ENCODE measurements at regions not wholly inside any gene's neighbourhood (a gene's known extent, or its start where the extent isn't known, plus 50 kb on each side); places are given as distances from the start of the nearest gene placed in this dataset.
A peak's percentile ranks its signal among the peaks of the same experiment; 100 is the strongest.

DNA sequence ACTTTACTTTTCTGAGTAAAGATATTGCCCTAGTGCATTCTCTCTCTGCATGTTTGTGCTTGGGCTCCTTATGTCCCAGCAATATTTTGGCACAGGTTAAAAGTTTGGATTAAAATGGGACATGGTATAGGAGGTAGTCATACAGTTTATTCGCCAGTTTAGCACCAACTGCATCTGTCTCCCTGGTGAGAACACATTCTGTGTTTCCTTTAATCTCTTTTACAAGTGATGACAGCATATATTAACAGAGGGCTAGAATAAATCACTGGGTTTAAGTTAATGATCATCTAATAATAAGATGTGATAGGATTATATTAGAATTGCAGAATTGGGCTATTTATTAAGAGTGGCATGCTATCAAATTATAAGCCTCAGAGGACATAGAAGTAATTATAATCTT, 550.1 kb downstream of the LRRC70 start:
- no peaks in the 10 kb centered on the region for H3K36me3 ChIP-seq
- no peaks in the 10 kb centered on the region for H3K27me3 ChIP-seq
- H3K9me3 ChIP-seq = no peaks in the 10 kb centered on the region
- H3K4me3 ChIP-seq (ENCODE audit: low read depth, low read length) = no peak overlapping the region
- TF ChIP-seq, protein P1, sequence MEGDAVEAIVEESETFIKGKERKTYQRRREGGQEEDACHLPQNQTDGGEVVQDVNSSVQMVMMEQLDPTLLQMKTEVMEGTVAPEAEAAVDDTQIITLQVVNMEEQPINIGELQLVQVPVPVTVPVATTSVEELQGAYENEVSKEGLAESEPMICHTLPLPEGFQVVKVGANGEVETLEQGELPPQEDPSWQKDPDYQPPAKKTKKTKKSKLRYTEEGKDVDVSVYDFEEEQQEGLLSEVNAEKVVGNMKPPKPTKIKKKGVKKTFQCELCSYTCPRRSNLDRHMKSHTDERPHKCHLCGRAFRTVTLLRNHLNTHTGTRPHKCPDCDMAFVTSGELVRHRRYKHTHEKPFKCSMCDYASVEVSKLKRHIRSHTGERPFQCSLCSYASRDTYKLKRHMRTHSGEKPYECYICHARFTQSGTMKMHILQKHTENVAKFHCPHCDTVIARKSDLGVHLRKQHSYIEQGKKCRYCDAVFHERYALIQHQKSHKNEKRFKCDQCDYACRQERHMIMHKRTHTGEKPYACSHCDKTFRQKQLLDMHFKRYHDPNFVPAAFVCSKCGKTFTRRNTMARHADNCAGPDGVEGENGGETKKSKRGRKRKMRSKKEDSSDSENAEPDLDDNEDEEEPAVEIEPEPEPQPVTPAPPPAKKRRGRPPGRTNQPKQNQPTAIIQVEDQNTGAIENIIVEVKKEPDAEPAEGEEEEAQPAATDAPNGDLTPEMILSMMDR (IDR thresholded peaks at IDR 0.05; ENCODE audit: low read depth, low read length) = no peak
- H3K4me1 ChIP-seq = no peaks in the 10 kb centered on the region
- no peak for DNase-seq

DNA sequence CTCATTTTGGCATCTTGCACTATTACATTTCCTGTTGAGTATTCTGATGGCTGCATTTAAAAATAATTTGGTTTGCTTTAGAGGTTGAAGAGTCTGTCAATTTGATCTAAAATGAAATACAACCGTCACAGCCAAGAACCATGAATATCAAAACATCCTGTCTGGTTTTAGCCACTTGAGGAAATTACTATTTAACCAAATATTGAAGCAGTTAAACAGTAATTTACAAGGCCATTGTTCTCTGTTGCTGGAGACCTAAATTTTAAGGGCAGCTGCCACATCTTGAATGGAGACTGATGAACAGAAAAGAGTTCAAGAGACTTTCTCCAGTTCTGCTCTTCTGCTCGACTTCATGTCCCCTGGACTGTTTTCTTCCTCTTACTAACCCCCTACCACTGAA, 549.4 kb downstream of the LRRC70 start:
- no peak for DNase-seq
- H3K27me3 ChIP-seq = no peaks in the 10 kb centered on the region
- H3K36me3 ChIP-seq = no peaks in the 10 kb centered on the region
- H3K4me3 ChIP-seq (ENCODE audit: low read depth, low read length) = no peak overlapping the region
- H3K4me1 ChIP-seq = no peaks in the 10 kb centered on the region
- H3K9me3 ChIP-seq = no peaks in the 10 kb centered on the region
- TF ChIP-seq, protein P1 (IDR thresholded peaks at IDR 0.05; ENCODE audit: low read depth, low read length) = no peak

GRCh38 chr5:63127054-63127453, 548.4 kb downstream of the LRRC70 start:
- no peaks in the 10 kb centered on the region for H3K36me3 ChIP-seq
- TF ChIP-seq, protein P1 (IDR thresholded peaks at IDR 0.05; ENCODE audit: low read depth, low read length) = no peak
- DNase-seq = no peak
- H3K4me3 ChIP-seq (ENCODE audit: low read depth, low read length) = no peak overlapping the region
- H3K27me3 ChIP-seq = no peaks in the 10 kb centered on the region
- no peaks in the 10 kb centered on the region for H3K9me3 ChIP-seq
- H3K4me1 ChIP-seq = no peaks in the 10 kb centered on the region

GRCh38 chr5:63125862-63126261, 547.2 kb downstream of the LRRC70 start:
- H3K9me3 ChIP-seq = no peaks in the 10 kb centered on the region
- H3K27me3 ChIP-seq = no peaks in the 10 kb centered on the region
- no peaks in the 10 kb centered on the region for H3K36me3 ChIP-seq
- no peaks in the 10 kb centered on the region for H3K4me1 ChIP-seq
- DNase-seq = no peak
- no peak overlapping the region for H3K4me3 ChIP-seq (ENCODE audit: low read depth, low read length)
- TF ChIP-seq, protein P1 (IDR thresholded peaks at IDR 0.05; ENCODE audit: low read depth, low read length) = peak; percentile 44

DNA sequence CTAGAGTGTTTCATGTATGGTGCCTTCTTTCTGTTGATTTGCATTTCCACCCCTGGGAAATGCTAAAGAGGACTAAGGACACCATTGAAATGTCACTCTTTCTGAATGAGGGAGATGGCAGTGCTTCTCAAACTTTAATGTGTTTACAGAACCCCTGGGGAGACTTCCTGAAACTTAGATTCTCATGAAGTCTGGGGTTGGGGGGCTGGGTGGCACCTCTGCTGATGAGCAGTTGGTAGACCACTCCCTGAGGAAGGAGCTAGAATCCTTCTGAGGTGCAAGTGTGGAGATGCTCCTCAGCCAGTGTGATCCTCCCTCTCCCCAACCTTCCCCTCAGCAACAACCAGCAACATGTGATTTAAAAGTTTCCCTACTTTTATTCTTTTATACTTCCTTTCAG, 546.8 kb downstream of the LRRC70 start:
- H3K27me3 ChIP-seq = no peaks in the 10 kb centered on the region
- no peaks in the 10 kb centered on the region for H3K9me3 ChIP-seq
- H3K4me1 ChIP-seq = no peaks in the 10 kb centered on the region
- no peak overlapping the region for H3K4me3 ChIP-seq (ENCODE audit: low read depth, low read length)
- DNase-seq = no peak
- H3K36me3 ChIP-seq = no peaks in the 10 kb centered on the region
- TF ChIP-seq, protein P1 (IDR thresholded peaks at IDR 0.05; ENCODE audit: low read depth, low read length) = no peak

DNA sequence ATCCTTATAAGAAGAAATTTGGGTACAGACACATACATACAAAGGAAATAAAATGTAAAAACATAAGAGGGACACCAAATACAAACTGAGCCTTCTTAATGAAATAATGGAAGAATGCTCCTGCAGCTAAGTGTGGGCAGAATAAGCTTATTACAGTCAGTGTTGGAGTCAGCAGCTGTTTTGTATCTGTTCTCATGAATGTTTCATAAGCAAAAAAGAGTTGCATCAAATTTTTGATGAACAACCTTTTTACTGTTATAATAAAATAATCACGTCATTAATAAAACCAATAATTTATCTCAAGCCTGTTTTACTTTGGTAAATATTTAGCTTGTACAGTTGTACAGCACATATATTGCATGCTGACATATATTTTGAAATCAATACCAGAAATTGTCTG, 545.6 kb downstream of the LRRC70 start:
- Histone ChIP-seq H3K4me3 (ENCODE audit: low read depth, low read length) (no peak overlapping the region), H3K4me1 (no peaks in the 10 kb centered on the region), H3K9me3 (no peaks in the 10 kb centered on the region), H3K36me3 (no peaks in the 10 kb centered on the region), H3K27me3 (no peaks in the 10 kb centered on the region)
- TF ChIP-seq, protein P1 (IDR thresholded peaks at IDR 0.05; ENCODE audit: low read depth, low read length) = no peak
- no peak for DNase-seq

All from BE2C (cell line).